K562 (cell line): ENCODE measurements at regions not wholly inside any gene's neighbourhood (a gene's known extent, or its start where the extent isn't known, plus 50 kb on each side); places are given as distances from the start of the nearest gene placed in this dataset.

Experiments used
- CTCF ChIP-seq, 3 experiments: IDR thresholded peaks in 2 of 3; conservative IDR thresholded peaks in 1 of 3; 2 replicates each; pipeline ENCODE4 v1.5.1; 2011 to 2012; ENCODE audit warnings: low read length in 3 of 3, mild to moderate bottlenecking in 3 of 3, control low read depth in 2 of 3, improper control_type of control experiment in 1 of 3, inconsistent platforms in 1 of 3, low read depth in 1 of 3, mixed read lengths in 1 of 3, moderate library complexity in 1 of 3; ENCODE audit not compliant: insufficient read depth in 2 of 3
- EZH2 ChIP-seq: IDR thresholded peaks from 2 replicates; pipeline ENCODE4 v1.6.1; 2012; ENCODE audit warnings: low read depth, mild to moderate bottlenecking, inconsistent platforms, low read length, borderline replicate concordance
- GABPA ChIP-seq: fragments of 200-800 bp; sonication (Bioruptor generic); conservative IDR thresholded peaks from 2 replicates; pipeline ENCODE4 v1.6.1; 2016; ENCODE audit warnings: low read depth, missing genetic modification characterization, missing compliant biosample characterization
- PBX2 ChIP-seq, 2 experiments: IDR thresholded peaks in 1 of 2; conservative IDR thresholded peaks in 1 of 2; 2 replicates each; pipeline ENCODE4 v1.6.1; 2016; ENCODE audit warnings: low read depth in 2 of 2, mild to moderate bottlenecking in 1 of 2, missing compliant biosample characterization in 1 of 2, missing genetic modification characterization in 1 of 2, moderate library complexity in 1 of 2
- POLR2A ChIP-seq: fragments of 450-650 bp; conservative IDR thresholded peaks from 2 replicates; pipeline ENCODE4 v1.6.1; 2016
- SNAPC5 ChIP-seq: fragments of 250-450 bp; sonication (Bioruptor Pico); IDR thresholded peaks from 2 replicates; pipeline ENCODE4 v1.8.0; 2021; ENCODE audit warnings: moderate library complexity, mild to moderate bottlenecking, inconsistent platforms
- ZHX1 ChIP-seq: fragments of 150-350 bp; conservative IDR thresholded peaks from 2 replicates; pipeline ENCODE4 v1.6.1; 2014; ENCODE audit warnings: low read length
- ZNF740 ChIP-seq, 3 experiments: fragments of 200-800 bp in 1 of 3; sonication (Bioruptor generic) in 1 of 3; sonication (generic) in 1 of 3; formaldehyde crosslinking in 1 of 3; IDR thresholded peaks; 2 replicates each; pipeline versions ENCODE4 v1.6.1 to v1.8.0; 2016 to 2022; ENCODE audit warnings: mild to moderate bottlenecking in 2 of 3, missing compliant biosample characterization in 2 of 3, missing genetic modification characterization in 2 of 3, missing genetic modification reagents in 1 of 3

GRCh38 chr4:160316036-160316435 lies 1213.2 kb downstream of the RAPGEF2 start:
- TF ChIP-seq POLR2A (no peak), CTCF (IDR thresholded peaks at IDR 0.05 in 2 of 3, conservative IDR thresholded peaks at IDR 0.05 in 1 of 3; ENCODE audit: insufficient read depth in 2 of 3, low read depth in 1 of 3, low read length in 3 of 3) (no peak), EZH2 (no peak), ZNF740 (CRISPR knock-in tag; IDR thresholded peaks at IDR 0.05) (no peak), ZNF740 (tag; IDR thresholded peaks at IDR 0.05) (no peak), ZHX1 (no peak), SNAPC5 (CRISPR knock-in tag) (no peak), PBX2 (CRISPR knock-in tag; IDR thresholded peaks at IDR 0.05; ENCODE audit: low read depth) (no peak), PBX2 (tag; conservative IDR thresholded peaks at IDR 0.05; ENCODE audit: low read depth) (no peak), GABPA (tag) (no peak)
